ENCODE measurements at regions not wholly inside any gene's neighbourhood (a gene's known extent, or its start where the extent isn't known, plus 50 kb on each side); places are given as distances from the start of the nearest gene placed in this dataset.
"Not testable (repeated sequence)": the region's sequence is repeated elsewhere in the genome, so short reads cannot be mapped to it uniquely, and the experiment has no call there.

- not testable (repeated sequence) for TF ChIP-seq POLR2A (IDR thresholded peaks at IDR 0.05; ENCODE audit: low read length); GATA1 (IDR thresholded peaks at IDR 0.05; ENCODE audit: low read depth, low read length)
Measured at GRCh38 chr12:68442353-68442972, 110.3 kb upstream of the MDM1 start.

Measured in erythroblast (primary cell).